ENCODE measurements at regions not wholly inside any gene's neighbourhood (a gene's known extent, or its start where the extent isn't known, plus 50 kb on each side); places are given as distances from the start of the nearest gene placed in this dataset.

DNA sequence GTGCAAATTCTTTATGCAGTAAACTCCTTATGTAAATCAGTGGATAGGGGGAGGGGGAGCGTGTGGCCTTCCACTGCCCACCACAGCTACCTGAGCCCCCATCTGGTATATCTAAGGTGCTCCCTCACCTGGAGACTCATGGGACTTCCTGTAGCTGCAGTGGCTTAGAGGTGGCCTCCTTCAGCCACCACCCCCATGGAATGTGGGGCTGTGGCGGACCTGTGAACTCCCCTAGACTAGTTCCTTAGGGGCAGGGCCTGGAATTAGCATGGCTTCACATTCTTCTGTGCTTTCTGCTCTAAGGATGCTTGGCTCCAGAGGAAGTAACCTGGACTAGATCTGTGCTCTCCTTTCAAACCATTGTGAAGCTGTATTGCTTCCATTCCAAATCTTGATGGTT, 550.5 kb upstream of the COBL start:
- TF ChIP-seq, protein P1, sequence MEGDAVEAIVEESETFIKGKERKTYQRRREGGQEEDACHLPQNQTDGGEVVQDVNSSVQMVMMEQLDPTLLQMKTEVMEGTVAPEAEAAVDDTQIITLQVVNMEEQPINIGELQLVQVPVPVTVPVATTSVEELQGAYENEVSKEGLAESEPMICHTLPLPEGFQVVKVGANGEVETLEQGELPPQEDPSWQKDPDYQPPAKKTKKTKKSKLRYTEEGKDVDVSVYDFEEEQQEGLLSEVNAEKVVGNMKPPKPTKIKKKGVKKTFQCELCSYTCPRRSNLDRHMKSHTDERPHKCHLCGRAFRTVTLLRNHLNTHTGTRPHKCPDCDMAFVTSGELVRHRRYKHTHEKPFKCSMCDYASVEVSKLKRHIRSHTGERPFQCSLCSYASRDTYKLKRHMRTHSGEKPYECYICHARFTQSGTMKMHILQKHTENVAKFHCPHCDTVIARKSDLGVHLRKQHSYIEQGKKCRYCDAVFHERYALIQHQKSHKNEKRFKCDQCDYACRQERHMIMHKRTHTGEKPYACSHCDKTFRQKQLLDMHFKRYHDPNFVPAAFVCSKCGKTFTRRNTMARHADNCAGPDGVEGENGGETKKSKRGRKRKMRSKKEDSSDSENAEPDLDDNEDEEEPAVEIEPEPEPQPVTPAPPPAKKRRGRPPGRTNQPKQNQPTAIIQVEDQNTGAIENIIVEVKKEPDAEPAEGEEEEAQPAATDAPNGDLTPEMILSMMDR (IDR thresholded peaks at IDR 0.05), result no peak
- no peak for TF ChIP-seq POLR2A (IDR thresholded peaks at IDR 0.05)

Data from testis (tissue), 2 donors.